ENCODE measurements at regions not wholly inside any gene's neighbourhood (a gene's known extent, or its start where the extent isn't known, plus 50 kb on each side); places are given as distances from the start of the nearest gene placed in this dataset.

DNA sequence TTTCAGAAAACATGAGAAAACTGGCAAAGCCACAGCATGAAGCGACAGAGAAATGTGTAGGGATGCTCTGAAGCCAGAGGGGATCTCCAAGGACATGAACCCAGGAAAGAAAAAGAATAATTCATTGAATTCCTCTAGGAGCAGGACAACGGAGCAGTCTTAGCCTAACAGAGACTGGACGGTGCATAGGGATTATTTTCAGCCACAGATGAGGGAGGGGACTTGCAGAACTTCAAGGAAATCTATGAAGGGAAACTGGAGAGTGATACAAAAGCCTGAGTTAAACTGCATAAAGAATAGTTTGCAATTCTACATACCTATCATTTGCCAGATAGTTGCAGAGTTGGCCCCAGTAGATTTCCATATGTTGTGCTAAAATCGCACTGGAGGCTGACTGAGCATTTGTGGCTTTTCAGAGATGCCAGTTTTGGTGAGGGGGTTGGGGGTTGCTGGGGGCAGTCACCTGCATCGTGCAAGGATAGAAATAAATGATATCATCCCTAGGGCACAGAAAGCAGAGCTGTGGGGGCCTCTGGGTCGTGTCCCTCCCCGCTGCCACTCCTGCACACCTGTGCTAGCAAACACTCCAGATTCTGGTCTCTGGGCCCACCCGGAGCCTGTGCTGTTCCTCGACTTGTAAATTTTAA lies 443.2 kb upstream of the JARID2 start:
- no peak for TF ChIP-seq FOXK2 (IDR thresholded peaks at IDR 0.05)
- no peak for TF ChIP-seq POLR2A (IDR thresholded peaks at IDR 0.05; ENCODE audit: low read depth, low read length)
- no peak for TF ChIP-seq POLR2AphosphoS5 (IDR thresholded peaks at IDR 0.05; ENCODE audit: low read length)
- no peak for TF ChIP-seq EGR1 (IDR thresholded peaks at IDR 0.05; ENCODE audit: borderline replicate concordance in 1 of 2, low read depth in 2 of 2, low read length in 2 of 2)
- no peak for TF ChIP-seq MAX (IDR thresholded peaks at IDR 0.05; ENCODE audit: low read depth, low read length)
- no peak for TF ChIP-seq CTCF (IDR thresholded peaks at IDR 0.05 in 2 of 3, conservative IDR thresholded peaks at IDR 0.05 in 1 of 3; ENCODE audit: control insufficient read depth in 2 of 3, extremely low read depth in 1 of 3, insufficient read depth in 1 of 3, low read depth in 3 of 3, low read length in 3 of 3)
- no peak for TF ChIP-seq SMAD1 (IDR thresholded peaks at IDR 0.05; ENCODE audit: low read depth, partially characterized antibody)
- no peak for TF ChIP-seq TARDBP (IDR thresholded peaks at IDR 0.05; ENCODE audit: borderline replicate concordance)
- no peak for TF ChIP-seq YY1 (IDR thresholded peaks at IDR 0.05; ENCODE audit: low read depth, low read length)
- TF ChIP-seq EZH2 (IDR thresholded peaks at IDR 0.05; ENCODE audit: borderline replicate concordance, control insufficient read depth, low read depth, low read length), result no peak
- TF ChIP-seq SIX5 (IDR thresholded peaks at IDR 0.05; ENCODE audit: low read depth, low read length, severe bottlenecking), result no peak
- TF ChIP-seq CREB1 (IDR thresholded peaks at IDR 0.05; ENCODE audit: low read depth), result no peak
- no peak for TF ChIP-seq PAX8 (IDR thresholded peaks at IDR 0.05)
- no peak for TF ChIP-seq CBFB (IDR thresholded peaks at IDR 0.05; ENCODE audit: low read depth)

Data from GM12878 (cell line).